GM21447 (cell line): ENCODE measurements at regions not wholly inside any gene's neighbourhood (a gene's known extent, or its start where the extent isn't known, plus 50 kb on each side); places are given as distances from the start of the nearest gene placed in this dataset.
A peak's percentile ranks its signal among the peaks of the same experiment; 100 is the strongest.
"Not testable (repeated sequence)": the region's sequence is repeated elsewhere in the genome, so short reads cannot be mapped to it uniquely, and the experiment has no call there.

ENCODE experiments used
- ATAC-seq: cut with Tn5 transposase; IDR thresholded peaks from one replicate; pipeline ENCODE4 v1.9.1; 2021; ENCODE audit not compliant: unreplicated experiment

GRCh38 chr12:68538726-68539614 is 71.7 kb upstream of the RAP1B start:
- ATAC-seq, result peak; percentile 74

GRCh38 chr12:68539615-68539952 is 71.1 kb upstream of the RAP1B start:
- ATAC-seq, result no peak

GRCh38 chr12:68540768-68541167 is 69.9 kb upstream of the RAP1B start:
- ATAC-seq, result not testable (repeated sequence)

DNA sequence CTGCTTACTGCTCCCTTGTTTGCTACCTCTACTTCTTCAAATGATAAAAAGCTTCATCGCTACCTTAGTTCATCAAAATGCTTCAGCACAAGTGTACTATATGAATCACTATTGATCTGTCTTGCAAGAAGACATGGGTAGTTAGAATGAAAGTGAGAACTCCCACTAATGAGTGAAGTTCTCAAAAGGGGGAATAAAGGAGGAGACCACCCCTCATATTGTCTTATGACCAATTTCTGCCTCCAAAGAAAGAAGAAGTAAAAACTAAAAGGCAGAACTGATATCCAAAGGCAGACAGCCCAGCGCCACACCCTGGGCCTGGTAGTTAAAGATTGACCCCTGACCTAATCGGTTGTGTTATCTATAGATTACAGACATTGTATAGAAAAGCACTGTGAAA is 63.4 kb upstream of the RAP1B start:
- not testable (repeated sequence) for ATAC-seq

DNA sequence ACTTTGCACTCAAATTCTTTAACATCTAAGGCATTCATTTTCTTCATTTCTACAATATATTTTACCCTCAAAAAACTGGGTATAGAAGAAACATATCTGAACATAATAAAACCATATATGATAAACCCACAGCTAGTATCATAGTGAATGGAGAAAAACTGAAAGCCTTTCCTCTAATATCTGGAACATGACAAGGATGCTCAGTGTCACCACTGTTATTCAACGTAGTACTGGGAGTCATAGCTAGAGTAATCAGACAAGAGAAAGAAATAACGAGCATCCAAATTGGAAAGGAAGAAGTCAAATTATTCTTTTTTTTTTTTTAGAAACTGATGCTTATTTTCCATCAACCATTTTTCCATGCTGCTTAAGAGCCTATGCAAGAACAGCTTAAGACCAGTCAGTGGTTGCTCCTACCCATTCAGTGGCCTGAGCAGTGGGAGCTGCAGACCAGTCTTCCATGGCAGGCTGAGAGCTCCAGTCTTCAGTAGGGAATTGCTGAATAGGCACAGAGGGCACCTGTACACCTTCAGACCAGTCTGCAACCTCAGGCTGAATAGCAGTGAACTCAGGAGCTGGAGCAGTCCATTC is 58.0 kb upstream of the RAP1B start:
- not testable (repeated sequence) for ATAC-seq

DNA sequence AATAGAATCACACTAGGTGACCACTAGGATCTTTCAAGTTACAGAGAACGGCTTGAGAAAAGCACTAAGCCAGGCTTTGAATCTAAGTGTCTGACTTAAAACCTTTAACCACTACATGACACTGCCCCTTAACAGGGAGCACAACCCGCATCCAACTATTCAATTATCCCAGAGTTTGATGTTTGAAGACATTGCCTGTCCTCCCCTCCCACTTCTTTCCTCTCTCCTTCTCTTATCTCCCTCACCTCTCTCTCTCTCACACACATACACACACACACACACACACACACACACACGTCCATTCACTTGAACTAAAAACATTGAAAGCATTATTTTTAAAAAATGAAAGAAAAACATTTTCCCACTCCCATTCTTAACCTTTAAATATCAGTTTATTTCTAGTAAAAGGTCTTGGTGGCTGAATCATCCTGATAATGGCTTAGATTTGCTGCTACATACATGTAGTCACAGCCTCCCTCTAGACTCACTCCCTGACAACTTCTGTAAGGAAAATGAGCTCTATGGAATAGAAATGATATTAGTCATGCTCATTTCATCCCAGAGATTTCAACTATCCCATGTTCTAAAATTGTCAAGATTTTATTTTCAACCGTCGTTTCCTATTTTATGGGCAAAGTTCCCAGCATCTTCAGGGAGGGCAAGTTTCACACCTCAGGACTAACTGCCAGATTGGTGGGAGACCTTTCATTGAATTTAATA is 53.5 kb upstream of the RAP1B start:
- no peak for ATAC-seq

- ATAC-seq, result no peak
Measured at GRCh38 chr12:68559246-68559645, 51.5 kb upstream of the RAP1B start.

- no peak for ATAC-seq
Measured at GRCh38 chr12:68559984-68560850, 50.5 kb upstream of the RAP1B start.

GRCh38 chr12:68560851-68561422 is 49.8 kb upstream of the RAP1B start:
- ATAC-seq, result no peak
